ENCODE measurements at regions not wholly inside any gene's neighbourhood (a gene's known extent, or its start where the extent isn't known, plus 50 kb on each side); places are given as distances from the start of the nearest gene placed in this dataset.

GRCh38 chr2:8343031-8343430 lies 338.8 kb upstream of the ID2 start:
- H3K27me3 ChIP-seq, result no peaks in the 10 kb centered on the region
- no peak overlapping the region for H3K27ac ChIP-seq (replicated peaks in 1 of 4)
- 88% methylated on average over 2 of the region's 2 CpGs for WGBS
- H3K4me1 ChIP-seq, result no peaks in the 10 kb centered on the region
- no peaks in the 10 kb centered on the region for H3K9me3 ChIP-seq
- no peak overlapping the region for H3K4me3 ChIP-seq
- intact Hi-C loops (cut with DNase I), result no loop called here
- no peak for DNase-seq (ENCODE audit: extremely low spot score)
- no peaks in the 10 kb centered on the region for H3K36me3 ChIP-seq
- TF ChIP-seq EP300 (IDR thresholded peaks at IDR 0.05) (no peak), CTCF (IDR thresholded peaks at IDR 0.05) (no peak), POLR2A (IDR thresholded peaks at IDR 0.05; ENCODE audit: low read depth) (no peak), POLR2AphosphoS5 (IDR thresholded peaks at IDR 0.05) (no peak)

GRCh38 chr2:8344144-8345097 lies 337.4 kb upstream of the ID2 start:
- H3K9me3 ChIP-seq, result no peaks in the 10 kb centered on the region
- intact Hi-C loops (cut with DNase I), result no loop called here
- H3K36me3 ChIP-seq, result no peaks in the 10 kb centered on the region
- WGBS, result 94% methylated on average over 10 of the region's 10 CpGs
- no peak overlapping the region for H3K27ac ChIP-seq (replicated peaks in 1 of 4)
- no peak overlapping the region for H3K4me3 ChIP-seq
- TF ChIP-seq POLR2AphosphoS5 (IDR thresholded peaks at IDR 0.05), result no peak
- no peak for TF ChIP-seq POLR2A (IDR thresholded peaks at IDR 0.05; ENCODE audit: low read depth)
- no peak for TF ChIP-seq EP300 (IDR thresholded peaks at IDR 0.05)
- no peak for TF ChIP-seq CTCF (IDR thresholded peaks at IDR 0.05)
- no peaks in the 10 kb centered on the region for H3K4me1 ChIP-seq
- no peaks in the 10 kb centered on the region for H3K27me3 ChIP-seq
- no peak for DNase-seq (ENCODE audit: extremely low spot score)

GRCh38 chr2:8345200-8345599 lies 336.7 kb upstream of the ID2 start:
- intact Hi-C loops (cut with DNase I), result no loop called here
- DNase-seq (ENCODE audit: extremely low spot score), result no peak
- H3K9me3 ChIP-seq, result no peaks in the 10 kb centered on the region
- no peaks in the 10 kb centered on the region for H3K27me3 ChIP-seq
- TF ChIP-seq CTCF (IDR thresholded peaks at IDR 0.05), result no peak
- WGBS, result 100% methylated on average over 5 of the region's 5 CpGs
- H3K36me3 ChIP-seq, result no peaks in the 10 kb centered on the region
- no peak overlapping the region for H3K4me3 ChIP-seq
- no peak overlapping the region for H3K27ac ChIP-seq (replicated peaks in 1 of 4)
- no peaks in the 10 kb centered on the region for H3K4me1 ChIP-seq

- no peak for TF ChIP-seq POLR2A (IDR thresholded peaks at IDR 0.05; ENCODE audit: low read depth)
- no peak for TF ChIP-seq CTCF (IDR thresholded peaks at IDR 0.05)
- no peak for TF ChIP-seq EP300 (IDR thresholded peaks at IDR 0.05)
- TF ChIP-seq POLR2AphosphoS5 (IDR thresholded peaks at IDR 0.05), result no peak
- no peaks in the 10 kb centered on the region for H3K36me3 ChIP-seq
- intact Hi-C loops (cut with DNase I), result no loop called here
- no peak overlapping the region for H3K4me3 ChIP-seq
- no peak overlapping the region for H3K27ac ChIP-seq (replicated peaks in 1 of 4)
- no peaks in the 10 kb centered on the region for H3K4me1 ChIP-seq
- H3K9me3 ChIP-seq, result no peaks in the 10 kb centered on the region
- WGBS, result 81% methylated on average over 7 of the region's 7 CpGs
- no peak for DNase-seq (ENCODE audit: extremely low spot score)
- H3K27me3 ChIP-seq, result no peaks in the 10 kb centered on the region
Observed at GRCh38 chr2:8346208-8346607, 335.6 kb upstream of the ID2 start.

All from esophagus muscularis mucosa (tissue), 4 donors.